Astrocyte of the spinal cord (primary cell): ENCODE measurements at regions not wholly inside any gene's neighbourhood (a gene's known extent, or its start where the extent isn't known, plus 50 kb on each side); places are given as distances from the start of the nearest gene placed in this dataset.
"Not testable (repeated sequence)": the region's sequence is repeated elsewhere in the genome, so short reads cannot be mapped to it uniquely, and the experiment has no call there.

ENCODE experiments used
- DNase-seq: peaks from one replicate; pipeline ENCODE4 v3.0.0; 2011; ENCODE audit warnings: low read depth, low spot score
- H3K4me3 ChIP-seq: 2 replicates; pipeline ENCODE4 v1.5.1; 2011; ENCODE audit warnings: low read depth, mild to moderate bottlenecking, low read length, moderate library complexity
- CTCF ChIP-seq: IDR thresholded peaks from 2 replicates; pipeline ENCODE4 v1.5.1; 2012; ENCODE audit warnings: low read depth, mild to moderate bottlenecking, low read length, inconsistent platforms
- in situ Hi-C: cut with HindIII; loops from 2 replicates; pipeline ENCODE4 v1.10.0; 2017; ENCODE audit warnings: low sequenced_read_pairs

- H3K4me3 ChIP-seq: no peak overlapping the region
- in situ Hi-C loops: no loop called here
- TF ChIP-seq CTCF: no peak
- no peak for DNase-seq
These were observed 57.8 kb upstream of the ANKRD30A start for GRCh38 chr10:37067576-37067975.

GRCh38 chr10:37062296-37062695, 63.1 kb upstream of the ANKRD30A start:
- H3K4me3 ChIP-seq, DNase-seq, in situ Hi-C loops: not testable (repeated sequence)

GRCh38 chr10:37057261-37057660, 68.1 kb upstream of the ANKRD30A start:
- TF ChIP-seq CTCF: no peak
- in situ Hi-C loops: no loop called here
- DNase-seq: no peak
- H3K4me3 ChIP-seq: no peak overlapping the region

- no peak for TF ChIP-seq CTCF
- DNase-seq: no peak
- in situ Hi-C loops: no loop called here
- H3K4me3 ChIP-seq: no peak overlapping the region
These were observed 71.9 kb upstream of the ANKRD30A start for GRCh38 chr10:37053476-37053875.

GRCh38 chr10:37049982-37050381, 75.4 kb upstream of the ANKRD30A start:
- DNase-seq, H3K4me3 ChIP-seq, in situ Hi-C loops: not testable (repeated sequence)

GRCh38 chr10:37044319-37044718, 81.1 kb upstream of the ANKRD30A start:
- in situ Hi-C loops, DNase-seq, H3K4me3 ChIP-seq: not testable (repeated sequence)

GRCh38 chr10:37035853-37036252, 89.5 kb upstream of the ANKRD30A start:
- no peak for DNase-seq
- in situ Hi-C loops: no loop called here
- H3K4me3 ChIP-seq: no peak overlapping the region
- TF ChIP-seq CTCF: no peak

GRCh38 chr10:37015498-37015897, 109.9 kb upstream of the ANKRD30A start:
- in situ Hi-C loops: no loop called here
- no peak overlapping the region for H3K4me3 ChIP-seq
- no peak for TF ChIP-seq CTCF
- DNase-seq: no peak
